Fibroblast of peridontal ligament (primary cell): ENCODE measurements at regions not wholly inside any gene's neighbourhood (a gene's known extent, or its start where the extent isn't known, plus 50 kb on each side); places are given as distances from the start of the nearest gene placed in this dataset.
"Not testable (repeated sequence)": the region's sequence is repeated elsewhere in the genome, so short reads cannot be mapped to it uniquely, and the experiment has no call there.

Source experiments
- DNase-seq: peaks from one replicate; pipeline ENCODE4 v3.0.0-alpha.2; 2010; ENCODE audit errors: extremely low read depth

- peak; percentile 56 for DNase-seq
Measured at GRCh38 chr14:71327691-71328090, 420.4 kb downstream of the PCNX1 start.

DNA sequence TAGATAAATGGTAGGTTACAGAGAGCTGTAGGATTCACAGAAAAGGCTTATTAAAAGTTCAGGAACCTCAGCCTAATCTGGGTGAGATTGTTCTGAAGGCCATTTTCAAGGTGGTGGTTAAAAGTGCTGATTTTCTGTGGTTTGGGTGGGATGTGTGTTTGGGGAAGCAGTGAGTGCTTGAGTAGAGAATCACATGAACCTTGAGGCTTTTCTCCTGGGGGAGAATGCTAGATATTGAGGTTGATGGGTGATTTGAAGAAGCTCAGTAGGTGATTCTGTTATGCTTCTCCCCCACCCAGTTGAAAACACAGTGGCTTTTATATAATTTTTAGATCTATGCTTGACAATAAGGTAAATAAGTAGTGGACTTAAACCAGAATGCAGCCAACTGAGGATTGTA is 420.9 kb downstream of the PCNX1 start:
- no peak for DNase-seq

DNA sequence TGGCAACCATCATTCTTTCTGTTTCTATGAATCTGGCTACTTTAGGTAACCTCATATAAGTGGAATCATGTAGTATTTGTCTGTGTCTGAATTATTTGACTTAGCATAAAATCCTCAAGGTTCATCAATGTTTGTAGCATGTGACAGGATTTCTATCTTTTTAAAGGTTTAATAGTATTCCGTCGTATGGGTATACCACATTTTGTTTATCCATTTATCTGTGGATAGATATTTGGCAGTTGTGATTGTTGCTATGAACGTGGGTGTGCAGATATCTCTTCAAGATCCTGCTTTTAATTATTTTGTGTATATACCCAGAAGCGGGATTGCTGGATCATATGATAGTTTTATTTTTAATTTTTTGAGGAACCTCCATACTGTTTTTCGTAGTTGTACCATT is 421.7 kb downstream of the PCNX1 start:
- DNase-seq = no peak

DNA sequence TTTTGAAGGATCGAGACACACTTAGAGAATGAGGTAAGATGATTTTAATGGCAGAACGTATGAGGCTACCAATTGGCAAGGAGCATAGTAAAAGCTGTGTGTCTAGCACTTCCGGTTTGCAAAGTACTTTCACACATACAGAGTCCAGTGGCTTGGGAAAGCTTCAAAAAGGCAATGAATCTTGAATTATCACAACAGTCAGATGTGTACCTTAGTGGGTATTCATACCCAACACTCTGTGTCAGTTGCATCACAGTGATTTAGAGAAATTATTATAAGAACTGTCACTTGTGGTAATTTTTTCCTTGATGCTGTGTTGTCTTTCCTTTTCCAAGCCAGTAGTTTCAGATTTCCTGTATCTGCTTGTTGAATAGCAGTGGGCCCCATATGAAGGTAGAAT is 424.1 kb downstream of the PCNX1 start:
- no peak for DNase-seq

DNA sequence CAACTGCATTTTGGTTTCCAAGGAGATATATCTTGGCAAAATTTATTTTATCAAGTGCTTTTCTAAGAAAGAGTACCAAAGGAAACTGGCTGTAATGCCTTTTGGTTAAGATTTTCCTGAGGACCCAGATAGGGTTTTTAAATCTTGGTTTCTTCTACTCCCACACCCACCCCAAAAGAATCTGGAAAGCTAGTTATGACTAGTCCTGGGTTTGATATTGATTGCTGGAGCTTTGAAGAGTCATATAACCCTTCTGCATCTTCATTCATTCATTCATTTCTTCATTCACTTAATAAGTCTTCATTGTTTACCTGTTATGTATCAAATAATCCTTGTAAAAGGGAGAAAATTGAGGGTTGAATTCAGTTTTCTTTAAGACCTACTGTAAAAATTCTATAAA is 425.2 kb downstream of the PCNX1 start:
- no peak for DNase-seq

DNA sequence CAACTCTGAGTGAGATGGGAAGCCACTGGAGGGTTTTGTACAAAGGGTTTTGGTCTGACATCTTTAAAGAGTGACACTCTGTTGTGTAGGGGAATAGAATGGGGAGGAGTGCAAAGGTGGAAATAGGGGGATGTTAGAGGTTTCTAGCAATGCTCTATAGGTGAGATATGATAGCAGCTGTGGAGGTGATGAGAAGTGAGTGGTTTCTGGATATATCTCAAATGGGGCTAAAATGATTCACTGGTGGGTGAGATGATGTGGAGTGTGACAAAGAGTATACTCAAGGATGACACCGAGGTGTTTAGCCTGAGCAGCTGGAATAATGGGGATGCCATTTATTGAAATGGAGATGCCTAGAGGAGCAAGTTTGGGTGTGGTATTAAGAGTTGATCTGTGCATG is 426.4 kb downstream of the PCNX1 start:
- DNase-seq = no peak

- no peak for DNase-seq
Measured at GRCh38 chr14:71336489-71337192, 429.4 kb downstream of the PCNX1 start.

GRCh38 chr14:71338153-71338552 is 430.9 kb downstream of the PCNX1 start:
- DNase-seq = no peak

GRCh38 chr14:71339650-71340415 is 432.6 kb downstream of the PCNX1 start:
- no peak for DNase-seq

GRCh38 chr14:71341156-71341555 is 433.9 kb downstream of the PCNX1 start:
- no peak for DNase-seq

DNA sequence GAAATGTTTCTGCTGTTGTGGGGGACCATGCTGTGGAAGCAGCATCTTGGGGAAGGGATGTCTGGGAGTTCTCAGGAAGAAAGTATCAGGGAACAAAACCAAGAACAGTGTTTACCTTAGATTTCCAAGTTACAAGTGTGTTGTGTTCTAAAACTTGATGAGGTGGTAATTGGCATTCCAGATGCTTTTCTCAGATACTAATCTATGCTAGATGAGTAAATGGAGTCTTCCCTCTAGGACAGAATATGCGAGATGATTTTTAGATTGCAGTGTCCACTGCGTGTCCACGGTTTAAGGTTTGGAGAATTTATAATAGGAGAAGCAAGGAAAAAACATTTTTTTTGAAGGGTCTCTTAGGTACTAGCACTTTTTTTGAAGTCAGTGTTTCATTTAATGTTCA is 436.5 kb downstream of the PCNX1 start:
- no peak for DNase-seq

GRCh38 chr14:71344506-71344905 is 437.2 kb downstream of the PCNX1 start:
- DNase-seq = no peak

DNA sequence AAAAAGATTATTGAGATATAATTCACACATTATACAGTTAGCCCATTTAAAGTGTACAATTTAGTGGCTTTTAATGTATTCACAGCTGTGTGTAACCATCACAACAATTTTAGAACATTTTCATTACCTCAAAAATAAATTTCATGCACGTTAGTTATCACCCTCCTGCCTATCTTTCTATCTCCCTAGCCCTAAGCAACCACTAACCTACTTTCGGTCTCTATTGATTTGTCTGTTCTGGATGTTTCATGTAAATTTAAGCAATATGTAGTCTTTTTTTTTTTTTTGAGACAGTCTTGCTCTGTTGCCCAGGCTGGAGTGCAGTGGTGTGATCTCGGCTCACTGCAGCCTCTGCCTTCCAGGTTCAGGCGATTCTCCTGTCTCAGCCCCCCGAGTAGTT is 439.4 kb downstream of the PCNX1 start:
- DNase-seq = no peak

GRCh38 chr14:71348394-71348793 is 441.1 kb downstream of the PCNX1 start:
- DNase-seq = no peak

DNA sequence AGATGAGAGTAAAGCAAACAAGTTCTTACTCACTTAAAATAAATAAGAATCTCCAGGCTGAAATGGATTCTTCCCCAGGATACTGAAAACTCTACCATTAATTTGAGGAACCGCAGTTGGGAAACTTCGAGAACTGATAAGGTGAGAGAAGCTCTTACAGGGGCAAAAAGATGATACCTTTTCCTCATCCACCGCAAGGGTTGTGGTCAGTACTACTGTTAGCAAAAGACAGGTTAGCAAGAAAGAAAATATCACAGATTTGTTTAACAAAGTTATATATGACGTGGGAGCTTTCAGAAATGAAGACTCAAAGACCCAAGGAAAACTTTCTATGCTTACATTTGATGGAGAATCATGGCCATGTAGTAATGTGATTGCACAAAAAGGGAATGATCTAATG is 441.6 kb downstream of the PCNX1 start:
- no peak for DNase-seq

DNA sequence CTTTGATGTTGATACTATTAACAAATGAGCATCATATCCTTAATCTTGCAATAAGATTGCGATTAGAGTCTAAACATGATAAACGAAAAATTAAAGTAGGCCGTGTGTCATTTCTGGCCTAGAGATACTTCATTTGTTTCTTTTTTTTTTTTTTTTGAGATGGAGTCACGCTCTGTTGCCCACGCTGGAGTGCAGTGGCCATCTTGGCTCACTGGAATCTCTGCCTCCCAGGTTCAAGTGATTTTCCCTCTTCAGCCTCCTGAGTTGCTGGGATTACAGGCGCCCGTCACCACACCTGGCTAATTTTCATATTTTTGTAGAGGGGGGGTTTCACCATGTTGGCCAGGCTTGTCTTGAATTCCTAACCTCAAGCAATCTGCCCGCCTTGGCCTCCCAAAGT is 446.9 kb downstream of the PCNX1 start:
- DNase-seq = no peak

DNA sequence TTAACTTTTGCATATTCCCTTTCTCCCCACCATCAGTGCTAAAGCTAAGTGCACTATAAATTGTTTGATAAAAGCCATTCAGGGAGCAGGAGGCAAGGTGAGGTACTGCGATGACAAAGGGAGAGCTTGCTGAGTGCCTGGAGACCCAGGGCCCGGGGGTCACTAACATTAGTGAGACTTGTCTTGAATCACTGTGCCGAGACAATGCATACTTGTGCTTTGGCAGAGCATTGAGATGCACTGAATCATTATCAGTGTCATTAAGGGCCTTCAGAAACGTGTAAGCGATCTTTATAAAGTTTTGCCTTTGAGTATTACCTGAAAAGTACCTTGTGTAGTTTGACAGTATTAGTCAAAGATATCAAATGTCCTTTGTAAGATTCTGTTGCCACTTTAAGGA is 447.5 kb downstream of the PCNX1 start:
- DNase-seq = no peak

DNA sequence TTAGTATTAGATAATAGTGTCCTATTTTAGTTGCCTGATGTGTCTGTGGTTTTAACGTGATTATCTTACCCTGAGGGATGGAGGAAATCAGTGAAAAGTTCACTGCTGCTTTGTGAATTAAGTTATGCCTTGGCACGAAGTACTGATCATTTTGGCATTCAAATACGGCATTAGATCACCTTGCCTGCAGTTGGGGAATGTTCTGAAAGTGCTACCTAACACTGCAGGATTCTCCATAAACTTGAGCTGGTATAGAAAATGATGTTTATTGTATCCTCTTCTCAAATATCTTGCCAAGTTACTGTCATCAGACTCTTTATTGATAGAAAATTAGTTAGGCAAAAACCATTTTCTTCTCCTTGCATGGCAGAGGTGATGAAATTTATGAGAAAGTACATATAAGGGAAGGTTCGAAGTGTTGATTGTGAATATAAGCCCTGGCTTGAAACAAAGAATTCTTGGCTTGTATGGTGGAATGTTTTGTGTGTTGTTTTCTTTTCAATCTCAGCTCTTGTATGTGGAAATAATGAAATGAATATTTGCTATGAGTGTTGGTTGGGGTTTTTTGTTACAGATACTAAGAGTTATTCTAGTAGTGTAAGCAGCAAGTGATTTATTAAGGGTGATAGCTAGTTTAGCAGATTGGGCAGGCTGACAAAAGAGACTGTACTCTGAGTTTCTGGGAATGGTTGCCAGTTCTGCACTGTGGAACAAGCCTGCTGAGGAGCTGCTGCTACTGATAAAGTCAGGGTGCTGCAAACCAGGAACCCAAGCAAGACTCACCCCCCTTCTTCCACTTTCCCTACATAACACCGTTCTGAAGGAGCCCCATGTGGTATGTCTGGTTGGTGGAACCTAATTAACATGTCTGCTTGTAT is 448.3 kb downstream of the PCNX1 start:
- peak; percentile 73 for DNase-seq

GRCh38 chr14:71358209-71358931 is 451.1 kb downstream of the PCNX1 start:
- no peak for DNase-seq

GRCh38 chr14:71358932-71359421 is 451.7 kb downstream of the PCNX1 start:
- not testable (repeated sequence) for DNase-seq

GRCh38 chr14:71359823-71360222 is 452.6 kb downstream of the PCNX1 start:
- no peak for DNase-seq

- DNase-seq = peak; percentile 21
Measured at GRCh38 chr14:71361336-71361735, 454.1 kb downstream of the PCNX1 start.
